GM12878 (cell line): ENCODE measurements at regions not wholly inside any gene's neighbourhood (a gene's known extent, or its start where the extent isn't known, plus 50 kb on each side); places are given as distances from the start of the nearest gene placed in this dataset.

Source experiments
- ATAC-seq: fragments of 200-7000 bp; cut with Tn5 transposase; 3 replicates; pipeline ENCODE4 v1.9.1; 2020; ENCODE audit warnings: mild to moderate bottlenecking, moderate library complexity
- BruUV-seq: library from RNA; stranded (reverse); fragments of 400-500 nt; replicated peaks from 2 replicates; lab custom pipeline; 2021; lab: Mats Ljungman, UMichigan
- CTCF ChIA-PET: fragments of 300-600 bp; sonication (Branson Sonifier 250); formaldehyde crosslinking; extraction: SDS; loops from one replicate; lab custom pipeline; 2021; ENCODE audit warnings: inconsistent platforms; lab: Yijun Ruan, JAX
- POLR2A ChIA-PET: fragments of 350-600 bp; formaldehyde crosslinking; extraction: SDS; loops from one replicate; lab custom pipeline; 2021; ENCODE audit warnings: inconsistent platforms; lab: Charles Lee
- RAD21 ChIA-PET: fragments of 300-600 bp; sonication (Branson Sonifier 250); formaldehyde crosslinking; loops from one replicate; lab custom pipeline; 2023; ENCODE audit warnings: antibody characterized with exemption; ENCODE audit not compliant: unreplicated experiment; lab: Charles Lee
- SMC1A ChIA-PET: fragments of 300-600 bp; sonication (Branson Sonifier 250); formaldehyde crosslinking; loops from one replicate; lab custom pipeline; 2023; ENCODE audit not compliant: unreplicated experiment, uncharacterized antibody; lab: Charles Lee
- DNase-seq: peaks from one replicate; pipeline ENCODE4 v3.0.0-alpha.2; 2011; ENCODE audit warnings: low read depth, low spot score
- FAIRE-seq: peaks from 3 replicates; lab custom pipeline; 2011; peaks lifted over from hg19 to GRCh38; lab: Jason Lieb, UNC
- H2AFZ ChIP-seq: 2 replicates; pipeline ENCODE4 v1.6.0; 2011; ENCODE audit warnings: low read depth, low read length, control low read depth; ENCODE audit not compliant: control insufficient read depth
- H3K27ac ChIP-seq: 2 replicates; pipeline ENCODE4 v1.5.1; 2011; ENCODE audit warnings: control low read depth; ENCODE audit not compliant: control insufficient read depth, insufficient read depth
- H3K27me3 ChIP-seq, 2 experiments: replicated peaks in 1 of 2; 2 replicates each; pipeline versions ENCODE4 v1.6.0 to v1.6.1; 2011; ENCODE audit warnings: low read length in 1 of 2; ENCODE audit not compliant: control insufficient read depth in 2 of 2, insufficient read depth in 2 of 2
- H3K36me3 ChIP-seq, 2 experiments: 2 replicates each; pipeline ENCODE4 v1.5.1; 2011; ENCODE audit warnings: low read length in 1 of 2; ENCODE audit not compliant: control insufficient read depth in 2 of 2, insufficient read depth in 2 of 2
- H3K4me1 ChIP-seq: 2 replicates; pipeline ENCODE4 v1.6.1; 2011; ENCODE audit warnings: mild to moderate bottlenecking, low read length, moderate library complexity, mixed read lengths; ENCODE audit not compliant: control insufficient read depth, insufficient read depth
- H3K4me2 ChIP-seq: 2 replicates; pipeline ENCODE4 v1.6.0; 2011; ENCODE audit warnings: control low read depth; ENCODE audit not compliant: control insufficient read depth, insufficient read depth
- H3K4me3 ChIP-seq: fragments of 200-600 bp; sonication (generic); 2 replicates; pipeline ENCODE4 v1.5.1; 2016
- H3K79me2 ChIP-seq: 2 replicates; pipeline ENCODE4 v1.6.0; 2011; ENCODE audit warnings: low read length; ENCODE audit not compliant: control insufficient read depth, insufficient read depth
- H3K9ac ChIP-seq: 2 replicates; pipeline ENCODE4 v1.8.0; 2011; ENCODE audit warnings: low read length, control low read depth, mixed read lengths; ENCODE audit not compliant: control insufficient read depth, insufficient read depth
- H3K9me3 ChIP-seq: replicated peaks from 3 replicates; pipeline ENCODE4 v1.5.1; 2011; ENCODE audit warnings: mild to moderate bottlenecking, low read length; ENCODE audit not compliant: control insufficient read depth, insufficient read depth
- H4K20me1 ChIP-seq: 2 replicates; pipeline ENCODE4 v1.6.0; 2011; ENCODE audit not compliant: control insufficient read depth, insufficient read depth
- DPF2 ChIP-seq: fragments of 450-650 bp; IDR thresholded peaks from 2 replicates; pipeline ENCODE4 v1.6.1; 2017; ENCODE audit warnings: mild to moderate bottlenecking
- EED ChIP-seq: sonication (generic); IDR thresholded peaks from 2 replicates; pipeline ENCODE4 v1.6.1; 2016; ENCODE audit warnings: antibody characterized with exemption, low read depth
- HSF1 ChIP-seq: fragments of 150-350 bp; IDR thresholded peaks from 2 replicates; pipeline ENCODE4 v1.6.1; 2014; ENCODE audit warnings: mild to moderate bottlenecking, low read depth, low read length
- MYB ChIP-seq: fragments of 150-350 bp; IDR thresholded peaks from 2 replicates; pipeline ENCODE4 v1.6.1; 2014; ENCODE audit warnings: mild to moderate bottlenecking, low read depth, low read length, borderline replicate concordance
- NFIC ChIP-seq: IDR thresholded peaks from 2 replicates; pipeline ENCODE4 v1.6.1; 2012; ENCODE audit warnings: low read depth, mild to moderate bottlenecking, inconsistent platforms, low read length, moderate library complexity
- NR2C1 ChIP-seq: fragments of 450-650 bp; IDR thresholded peaks from 2 replicates; pipeline ENCODE4 v1.6.1; 2017; ENCODE audit warnings: antibody characterized with exemption, mild to moderate bottlenecking, moderate library complexity
- SKIL ChIP-seq: fragments of 450-650 bp; IDR thresholded peaks from 2 replicates; pipeline ENCODE4 v1.6.1; 2017; ENCODE audit warnings: mild to moderate bottlenecking, low read depth, inconsistent platforms; ENCODE audit not compliant: poor library complexity, severe bottlenecking
- SRF ChIP-seq, 2 experiments: IDR thresholded peaks; 2 replicates each; pipeline ENCODE4 v1.6.1; 2011; ENCODE audit warnings: low read depth in 2 of 2, low read length in 2 of 2, mild to moderate bottlenecking in 1 of 2, moderate library complexity in 1 of 2
- TCF7 ChIP-seq: IDR thresholded peaks from 2 replicates; pipeline ENCODE4 v1.6.1; 2014; ENCODE audit warnings: antibody characterized with exemption, borderline replicate concordance
- ZNF384 ChIP-seq: IDR thresholded peaks from 2 replicates; pipeline ENCODE4 v1.6.1; 2012; ENCODE audit warnings: low read depth, mild to moderate bottlenecking, low read length, improper control_type of control experiment, borderline replicate concordance
- ZNF622 ChIP-seq: fragments of 450-650 bp; IDR thresholded peaks from 2 replicates; pipeline ENCODE4 v1.6.1; 2017; ENCODE audit warnings: mild to moderate bottlenecking, inconsistent platforms
- ZNF687 ChIP-seq: fragments of 450-650 bp; IDR thresholded peaks from 2 replicates; pipeline ENCODE4 v1.6.1; 2017; ENCODE audit warnings: mild to moderate bottlenecking, moderate library complexity
- WGBS: methylation state at CpG from one replicate; pipeline ENCODE4 v1.1.6; 2016; ENCODE audit warnings: low lambda C conversion rate; ENCODE audit not compliant: insufficient replicate concordance, insufficient coverage; ENCODE audit errors: missing lambda C conversion rate; 5-methylcytosine and 5-hydroxymethylcytosine counted together
- in situ Hi-C: fragments of 300-500 bp; cut with MboI; formaldehyde crosslinking; loops from 9 replicates; pipeline ENCODE4 v1.14.3; 2018; ENCODE audit warnings: mixed read lengths
- intact Hi-C: fragments of 100-400 bp; cut with micrococcal nuclease; formaldehyde crosslinking; loops from one replicate; pipeline ENCODE4 v1.14.2; 2022; ENCODE audit not compliant: unreplicated experiment

DNA sequence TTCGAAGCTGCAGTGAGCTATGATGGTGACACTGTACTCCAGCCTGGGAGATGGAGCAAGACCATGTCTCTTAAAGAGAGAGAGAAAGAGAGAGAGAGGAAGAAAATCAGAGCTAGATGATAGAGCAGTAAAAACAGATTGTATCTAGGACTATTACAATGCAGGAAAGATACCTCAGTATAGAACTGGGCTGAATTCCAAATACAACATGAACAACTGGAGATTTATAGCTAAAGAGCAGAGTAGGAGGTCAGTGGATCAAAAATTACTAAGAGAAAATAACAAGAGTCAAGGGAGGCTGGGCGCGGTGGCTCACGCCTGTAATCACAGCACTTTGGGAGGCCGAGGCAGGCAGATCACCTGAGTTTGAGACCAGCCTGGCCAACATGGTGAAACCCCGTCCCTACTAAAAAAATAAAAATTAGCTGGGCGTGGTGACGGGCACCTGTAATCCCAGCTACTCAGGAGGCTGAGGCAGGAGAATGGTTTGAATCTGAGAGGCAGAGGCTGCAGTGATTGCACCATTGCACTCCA, 100.7 kb upstream of the MSH6 start:
- no peak overlapping the region for H3K4me3 ChIP-seq
- no peaks in the 10 kb centered on the region for H3K4me1 ChIP-seq
- no TSS peak for BruUV-seq
- H3K36me3 ChIP-seq, result no peaks in the 10 kb centered on the region
- SMC1A ChIA-PET, result interaction anchor here (0.9 to 1.1 kb wide), 2 partner anchors 51 to 195 kb away, joined by 3 read pairs; no protein-coding TSS in a partner anchor
- TF ChIP-seq EED (no peak), NFIC (no peak), SKIL (no peak), ZNF384 (no peak), SRF (IDR thresholded peaks at IDR 0.05; ENCODE audit: low read depth in 2 of 2, low read length in 2 of 2) (no peak), TCF7 (no peak), MYB (no peak), NR2C1 (no peak), HSF1 (no peak), ZNF687 (no peak), ZNF622 (no peak), DPF2 (no peak)
- no peak for FAIRE-seq
- peaks cover 2% of the 10 kb centered on the region; the same call in 1 of the 3 replicates for H3K9me3 ChIP-seq
- intact Hi-C loops (no loop called here), in situ Hi-C loops (no loop called here)
- CTCF ChIA-PET, result interaction anchor here (0.9 to 2.3 kb wide), 2 partner anchors 28 to 85 kb away, joined by 5 to 8 read pairs; no protein-coding TSS in a partner anchor
- no peak overlapping the region for H3K4me2 ChIP-seq
- no peak for DNase-seq
- no peak overlapping the region for H2AFZ ChIP-seq
- POLR2A ChIA-PET, result no interaction called here
- no peak overlapping the region for H3K27ac ChIP-seq
- no peaks in the 10 kb centered on the region for H3K27me3 ChIP-seq
- no peak for ATAC-seq
- no peak overlapping the region for H3K9ac ChIP-seq
- no peaks in the 10 kb centered on the region for H3K79me2 ChIP-seq
- 78% methylated on average over 8 of the region's 8 CpGs for WGBS
- no peaks in the 10 kb centered on the region for H4K20me1 ChIP-seq
- RAD21 ChIA-PET, result interaction anchor here (0.7 kb wide), 2 partner anchors 77 to 352 kb away, joined by 3 to 5 read pairs; no protein-coding TSS in a partner anchor
